ENCODE measurements at regions not wholly inside any gene's neighbourhood (a gene's known extent, or its start where the extent isn't known, plus 50 kb on each side); places are given as distances from the start of the nearest gene placed in this dataset.
"Not testable (repeated sequence)": the region's sequence is repeated elsewhere in the genome, so short reads cannot be mapped to it uniquely, and the experiment has no call there.

- H3K36me3 Mint-ChIP-seq (ENCODE audit: insufficient read depth); H3K4me3 Mint-ChIP-seq; H3K4me1 Mint-ChIP-seq; H3K27me3 Mint-ChIP-seq; DNase-seq (ENCODE audit: low spot score in 2 of 2); H3K27ac Mint-ChIP-seq (ENCODE audit: low read depth); ATAC-seq (replicated peaks; ENCODE audit: extremely low read depth, poor library complexity, severe bottlenecking): not testable (repeated sequence)
- peaks cover 25% of the 10 kb centered on the region for H3K9me3 Mint-ChIP-seq
Measured at GRCh38 chr5:30144059-30144458, 1049.4 kb upstream of the CDH6 start.

- ATAC-seq (replicated peaks; ENCODE audit: extremely low read depth, poor library complexity, severe bottlenecking) (no peak), DNase-seq (ENCODE audit: low spot score in 2 of 2) (no peak)
- H3K27me3 Mint-ChIP-seq, result no peaks in the 10 kb centered on the region
- no peaks in the 10 kb centered on the region for H3K4me1 Mint-ChIP-seq
- H3K9me3 Mint-ChIP-seq, result peaks cover 26% of the 10 kb centered on the region
- no peaks in the 10 kb centered on the region for H3K36me3 Mint-ChIP-seq (ENCODE audit: insufficient read depth)
- H3K27ac Mint-ChIP-seq (ENCODE audit: low read depth), result no peak overlapping the region
- H3K4me3 Mint-ChIP-seq, result no peak overlapping the region
Measured at GRCh38 chr5:30142432-30142831, 1051.1 kb upstream of the CDH6 start.

GRCh38 chr5:30121043-30121442, 1072.4 kb upstream of the CDH6 start:
- Mint-ChIP-seq H3K36me3 (ENCODE audit: insufficient read depth) (no peaks in the 10 kb centered on the region), H3K9me3 (peaks cover 25% of the 10 kb centered on the region), H3K27me3 (no peaks in the 10 kb centered on the region), H3K27ac (ENCODE audit: low read depth) (no peak overlapping the region), H3K4me1 (no peaks in the 10 kb centered on the region), H3K4me3 (no peak overlapping the region)
- ATAC-seq (replicated peaks; ENCODE audit: extremely low read depth, poor library complexity, severe bottlenecking), result no peak
- no peak for DNase-seq (ENCODE audit: low spot score in 2 of 2)

DNA sequence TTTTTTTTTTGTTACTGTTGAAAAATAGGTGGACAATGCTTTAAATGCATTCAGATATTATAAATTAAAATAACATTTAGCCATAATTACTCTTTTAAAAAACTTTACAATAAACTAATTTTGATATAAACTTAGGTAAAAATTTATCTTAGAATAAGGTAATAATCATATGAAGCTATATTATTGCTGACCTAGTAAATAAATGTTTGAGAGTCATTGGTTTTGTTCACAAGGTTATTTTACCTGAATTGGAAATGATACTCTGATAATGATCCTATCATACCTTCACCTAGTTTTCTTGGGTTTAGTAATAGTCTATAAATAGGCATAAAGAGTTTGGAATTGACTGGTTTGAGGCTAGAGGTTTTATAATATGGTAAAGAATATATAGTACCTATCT, 1076.4 kb upstream of the CDH6 start:
- Mint-ChIP-seq H3K9me3 (peaks cover 13% of the 10 kb centered on the region), H3K27me3 (no peaks in the 10 kb centered on the region), H3K4me1 (no peaks in the 10 kb centered on the region), H3K27ac (ENCODE audit: low read depth) (no peak overlapping the region), H3K4me3 (no peak overlapping the region), H3K36me3 (ENCODE audit: insufficient read depth) (no peaks in the 10 kb centered on the region)
- ATAC-seq (replicated peaks; ENCODE audit: extremely low read depth, poor library complexity, severe bottlenecking) (no peak), DNase-seq (ENCODE audit: low spot score in 2 of 2) (no peak)

DNA sequence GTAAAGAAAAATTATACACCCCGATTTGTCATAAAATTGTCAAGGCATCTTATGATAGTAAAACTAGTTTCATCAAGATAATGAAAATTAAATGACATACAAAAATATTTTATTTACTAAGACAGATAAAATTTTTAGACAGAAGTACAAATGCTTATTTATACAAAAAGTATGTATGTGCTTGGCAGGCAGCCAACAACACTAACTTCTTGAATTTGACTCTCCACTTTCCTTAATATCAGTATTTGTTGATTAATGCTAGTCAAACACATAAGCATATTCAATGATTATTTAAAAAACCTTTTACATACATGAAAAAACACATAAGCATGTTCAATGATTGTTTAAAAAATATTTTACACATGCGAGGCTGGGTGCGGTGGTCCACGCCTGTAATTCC, 1079.9 kb upstream of the CDH6 start:
- ATAC-seq (replicated peaks; ENCODE audit: extremely low read depth, poor library complexity, severe bottlenecking) (no peak), DNase-seq (ENCODE audit: low spot score in 2 of 2) (no peak)
- no peak overlapping the region for H3K27ac Mint-ChIP-seq (ENCODE audit: low read depth)
- no peaks in the 10 kb centered on the region for H3K27me3 Mint-ChIP-seq
- H3K36me3 Mint-ChIP-seq (ENCODE audit: insufficient read depth), result no peaks in the 10 kb centered on the region
- H3K9me3 Mint-ChIP-seq, result peaks cover 6% of the 10 kb centered on the region
- no peak overlapping the region for H3K4me3 Mint-ChIP-seq
- no peaks in the 10 kb centered on the region for H3K4me1 Mint-ChIP-seq

DNA sequence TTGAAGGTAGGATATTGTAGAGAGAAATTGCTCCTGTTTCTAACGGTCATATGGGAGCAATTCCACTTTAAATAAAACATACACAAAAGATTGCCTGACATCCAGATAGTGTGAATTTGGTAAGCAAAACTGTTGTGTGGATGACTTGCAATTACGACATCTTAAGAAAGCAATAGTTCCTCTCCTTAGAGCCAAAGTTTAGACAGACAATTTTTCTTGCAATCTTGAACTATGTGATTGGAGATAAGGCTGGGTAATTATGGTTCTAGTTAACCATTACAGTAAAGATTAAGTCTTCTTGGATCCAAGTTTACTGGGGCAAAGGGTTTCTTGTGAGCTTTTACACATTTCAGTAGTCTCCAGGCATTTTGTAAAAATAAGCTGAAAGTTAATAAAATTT, 1080.6 kb upstream of the CDH6 start:
- ATAC-seq (replicated peaks; ENCODE audit: extremely low read depth, poor library complexity, severe bottlenecking) (no peak), DNase-seq (ENCODE audit: low spot score in 2 of 2) (no peak)
- H3K36me3 Mint-ChIP-seq (ENCODE audit: insufficient read depth), result no peaks in the 10 kb centered on the region
- no peak overlapping the region for H3K4me3 Mint-ChIP-seq
- peaks cover 12% of the 10 kb centered on the region for H3K9me3 Mint-ChIP-seq
- H3K27me3 Mint-ChIP-seq, result no peaks in the 10 kb centered on the region
- no peaks in the 10 kb centered on the region for H3K4me1 Mint-ChIP-seq
- H3K27ac Mint-ChIP-seq (ENCODE audit: low read depth), result no peak overlapping the region

- Mint-ChIP-seq H3K9me3 (peaks cover 9% of the 10 kb centered on the region), H3K27ac (ENCODE audit: low read depth) (no peak overlapping the region), H3K4me3 (no peak overlapping the region), H3K36me3 (ENCODE audit: insufficient read depth) (no peaks in the 10 kb centered on the region), H3K4me1 (no peaks in the 10 kb centered on the region), H3K27me3 (no peaks in the 10 kb centered on the region)
- ATAC-seq (replicated peaks; ENCODE audit: extremely low read depth, poor library complexity, severe bottlenecking) (no peak), DNase-seq (ENCODE audit: low spot score in 2 of 2) (no peak)
Measured at GRCh38 chr5:30108051-30108450, 1085.4 kb upstream of the CDH6 start.

- Mint-ChIP-seq H3K4me3 (no peak overlapping the region), H3K9me3 (peaks cover 9% of the 10 kb centered on the region), H3K4me1 (no peaks in the 10 kb centered on the region), H3K36me3 (ENCODE audit: insufficient read depth) (no peaks in the 10 kb centered on the region), H3K27ac (ENCODE audit: low read depth) (no peak overlapping the region), H3K27me3 (no peaks in the 10 kb centered on the region)
- no peak for ATAC-seq (replicated peaks; ENCODE audit: extremely low read depth, poor library complexity, severe bottlenecking)
- DNase-seq (ENCODE audit: low spot score in 2 of 2), result no peak
Measured at GRCh38 chr5:30106596-30106995, 1086.9 kb upstream of the CDH6 start.

DNA sequence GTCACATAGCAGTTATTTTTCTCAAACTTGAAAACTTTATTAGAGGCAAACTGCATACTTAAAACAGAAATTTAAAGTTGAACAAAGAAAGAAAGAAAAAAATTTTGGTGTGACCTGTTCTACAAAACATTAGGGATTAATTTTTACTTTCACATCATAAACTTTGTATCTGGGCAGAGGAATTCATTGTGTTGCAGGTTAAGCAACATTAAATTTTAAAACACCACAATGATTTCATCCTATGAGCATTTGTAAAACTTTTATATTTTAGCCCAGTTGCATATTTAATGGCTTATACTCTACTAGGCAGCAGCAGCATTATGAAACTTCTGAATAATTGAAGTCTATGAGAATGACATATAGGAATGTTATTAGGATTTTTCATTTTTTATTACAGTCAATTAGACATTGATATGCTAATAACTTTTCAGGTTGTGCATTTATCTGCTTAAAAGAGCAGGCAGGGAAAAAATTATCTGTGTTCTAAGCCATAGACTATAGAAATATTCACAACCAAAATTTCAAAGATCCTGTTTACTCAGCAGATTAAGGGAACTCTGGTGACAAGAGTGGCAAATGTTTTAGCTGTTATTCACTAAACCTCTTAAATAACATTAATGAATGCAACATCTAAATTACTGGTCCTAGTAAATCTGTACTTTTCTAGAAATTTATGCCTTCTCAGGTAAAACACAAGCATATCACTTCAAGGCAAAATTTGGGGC, 1088.5 kb upstream of the CDH6 start:
- H3K27me3 Mint-ChIP-seq, result no peaks in the 10 kb centered on the region
- no peak overlapping the region for H3K27ac Mint-ChIP-seq (ENCODE audit: low read depth)
- no peak for DNase-seq (ENCODE audit: low spot score in 2 of 2)
- H3K36me3 Mint-ChIP-seq (ENCODE audit: insufficient read depth), result no peaks in the 10 kb centered on the region
- no peaks in the 10 kb centered on the region for H3K4me1 Mint-ChIP-seq
- no peak for ATAC-seq (replicated peaks; ENCODE audit: extremely low read depth, poor library complexity, severe bottlenecking)
- H3K9me3 Mint-ChIP-seq, result peaks cover 13% of the 10 kb centered on the region
- H3K4me3 Mint-ChIP-seq, result no peak overlapping the region

DNA sequence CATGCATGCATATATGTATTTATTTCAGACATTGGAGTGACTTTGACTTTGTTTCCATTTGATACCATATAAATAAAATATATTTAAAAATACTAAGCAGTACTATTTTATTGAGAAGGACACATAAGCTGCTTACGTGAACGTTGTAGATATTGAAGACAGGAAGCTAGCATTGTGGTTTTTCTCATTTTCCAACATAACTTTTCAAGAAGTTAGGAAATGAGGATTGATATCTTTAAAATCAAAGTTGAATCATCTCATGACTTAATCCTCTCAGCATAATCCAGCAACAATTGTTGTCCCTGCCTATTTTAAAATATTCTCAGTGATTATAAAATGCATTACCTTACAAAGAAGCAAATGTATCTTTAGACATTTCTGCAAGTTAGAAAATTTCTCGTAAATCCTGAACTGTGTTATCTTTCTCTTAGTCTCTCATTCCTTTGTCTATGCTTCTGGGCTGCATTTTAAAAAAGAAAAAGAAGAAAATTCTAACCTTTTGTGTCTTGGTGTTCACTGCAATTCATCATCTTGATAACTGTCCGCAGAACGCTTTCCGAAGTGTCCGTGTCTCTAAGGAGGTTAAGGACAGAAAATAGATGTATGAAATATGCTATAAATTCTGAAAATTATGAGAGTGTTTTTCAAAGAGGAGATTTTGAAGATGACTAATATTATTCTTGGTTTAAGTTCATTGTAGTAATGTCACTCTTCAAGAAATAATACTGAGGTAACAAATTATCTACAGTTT, 1089.9 kb upstream of the CDH6 start:
- no peak for ATAC-seq (replicated peaks; ENCODE audit: extremely low read depth, poor library complexity, severe bottlenecking)
- no peak overlapping the region for H3K4me3 Mint-ChIP-seq

DNA sequence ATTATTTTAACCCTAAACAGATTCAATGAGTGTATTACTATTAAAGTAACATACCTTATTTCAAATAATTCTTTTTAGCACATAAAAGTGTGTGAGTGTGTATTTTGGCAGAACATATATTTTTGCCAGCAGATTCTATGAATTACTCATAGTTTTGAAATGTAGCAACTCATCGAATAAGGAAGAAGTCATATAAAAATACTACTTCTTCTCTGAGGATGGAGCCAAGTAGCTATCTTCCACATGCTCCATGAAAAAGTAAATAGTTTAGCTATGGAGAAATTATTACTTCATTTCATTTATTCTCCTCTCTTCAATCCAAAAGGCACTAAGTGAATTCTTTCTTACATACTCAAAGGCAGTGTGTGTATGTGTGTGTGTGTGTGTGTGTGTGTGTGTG, 1090.4 kb upstream of the CDH6 start:
- Mint-ChIP-seq H3K4me1 (no peaks in the 10 kb centered on the region), H3K27ac (ENCODE audit: low read depth) (no peak overlapping the region), H3K9me3 (peaks cover 10% of the 10 kb centered on the region)

More for the DNA sequence above, 1089.9 kb upstream of the CDH6 start:
- no peak for DNase-seq (ENCODE audit: low spot score in 2 of 2)
- Mint-ChIP-seq H3K9me3 (peaks cover 14% of the 10 kb centered on the region), H3K27me3 (no peaks in the 10 kb centered on the region), H3K4me1 (no peaks in the 10 kb centered on the region), H3K27ac (ENCODE audit: low read depth) (no peak overlapping the region), H3K36me3 (ENCODE audit: insufficient read depth) (no peaks in the 10 kb centered on the region)

DNA sequence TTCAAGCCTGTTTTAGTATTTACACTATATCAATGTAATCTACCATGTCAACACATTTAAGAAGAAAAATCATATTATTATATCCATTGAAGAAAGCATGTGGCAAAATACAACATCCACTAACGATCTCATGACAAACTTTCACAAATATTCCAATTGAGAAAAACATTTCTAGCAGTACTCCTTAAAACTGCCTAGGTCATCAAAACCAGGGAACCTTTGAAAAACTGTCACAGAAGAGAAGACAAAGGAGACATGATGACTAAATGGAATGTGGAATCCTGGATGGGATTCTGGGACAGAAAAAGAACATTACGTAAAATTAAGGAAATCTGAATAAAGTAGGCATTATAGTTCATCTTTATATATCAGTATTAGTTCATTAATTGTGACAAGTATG, 1091.3 kb upstream of the CDH6 start:
- Mint-ChIP-seq H3K4me3 (no peak overlapping the region), H3K36me3 (ENCODE audit: insufficient read depth) (no peaks in the 10 kb centered on the region), H3K4me1 (no peaks in the 10 kb centered on the region), H3K27me3 (no peaks in the 10 kb centered on the region), H3K9me3 (peaks cover 5% of the 10 kb centered on the region), H3K27ac (ENCODE audit: low read depth) (no peak overlapping the region)
- ATAC-seq (replicated peaks; ENCODE audit: extremely low read depth, poor library complexity, severe bottlenecking), result no peak
- no peak for DNase-seq (ENCODE audit: low spot score in 2 of 2)

More for the DNA sequence above, 1090.4 kb upstream of the CDH6 start:
- no peak for DNase-seq (ENCODE audit: low spot score in 2 of 2)
- H3K4me3 Mint-ChIP-seq, result no peak overlapping the region
- no peaks in the 10 kb centered on the region for H3K36me3 Mint-ChIP-seq (ENCODE audit: insufficient read depth)
- no peaks in the 10 kb centered on the region for H3K27me3 Mint-ChIP-seq
- no peak for ATAC-seq (replicated peaks; ENCODE audit: extremely low read depth, poor library complexity, severe bottlenecking)

DNA sequence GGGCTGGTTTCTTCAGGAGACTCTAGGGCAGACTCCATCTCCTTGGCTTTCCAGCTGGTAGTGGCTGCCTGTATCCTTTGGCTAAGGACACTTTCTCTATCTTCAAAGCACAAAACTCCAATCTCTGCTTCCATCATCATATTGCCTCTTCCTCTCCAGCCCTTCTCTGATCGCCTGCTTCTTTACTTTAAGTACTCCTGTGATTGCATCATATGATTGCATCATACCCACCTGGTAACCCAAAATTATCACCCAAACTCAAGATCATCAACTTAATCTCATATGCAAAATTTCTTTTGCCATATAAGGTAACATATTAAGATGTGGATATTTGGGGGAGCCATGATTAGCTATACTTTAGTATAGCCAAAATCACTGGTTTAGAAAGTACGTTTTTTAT, 1092.6 kb upstream of the CDH6 start:
- no peak for ATAC-seq (replicated peaks; ENCODE audit: extremely low read depth, poor library complexity, severe bottlenecking)
- no peak for DNase-seq (ENCODE audit: low spot score in 2 of 2)
- no peaks in the 10 kb centered on the region for H3K27me3 Mint-ChIP-seq
- H3K27ac Mint-ChIP-seq (ENCODE audit: low read depth), result no peak overlapping the region
- H3K9me3 Mint-ChIP-seq, result peaks cover 7% of the 10 kb centered on the region
- no peaks in the 10 kb centered on the region for H3K4me1 Mint-ChIP-seq
- no peak overlapping the region for H3K4me3 Mint-ChIP-seq
- H3K36me3 Mint-ChIP-seq (ENCODE audit: insufficient read depth), result no peaks in the 10 kb centered on the region
